Ishikawa (cell line): ENCODE measurements at regions not wholly inside any gene's neighbourhood (a gene's known extent, or its start where the extent isn't known, plus 50 kb on each side); places are given as distances from the start of the nearest gene placed in this dataset.

Experiments used
- CEBPB ChIP-seq: IDR thresholded peaks from 2 replicates; pipeline ENCODE4 v1.6.1; 2012
- FOXM1 ChIP-seq: IDR thresholded peaks from 2 replicates; pipeline ENCODE4 v1.6.1; 2012; ENCODE audit warnings: low read depth, borderline replicate concordance
- MAX ChIP-seq: IDR thresholded peaks from 2 replicates; pipeline ENCODE4 v1.6.1; 2012
- NFIC ChIP-seq: IDR thresholded peaks from 2 replicates; pipeline ENCODE4 v1.6.1; 2012
- RAD21 ChIP-seq: IDR thresholded peaks from 2 replicates; pipeline ENCODE4 v1.6.1; 2012; ENCODE audit warnings: low read depth
- TAF1 ChIP-seq: IDR thresholded peaks from 2 replicates; pipeline ENCODE4 v1.6.1; 2012; ENCODE audit warnings: low read depth, mild to moderate bottlenecking
- TCF12 ChIP-seq: IDR thresholded peaks from 2 replicates; pipeline ENCODE4 v1.6.1; 2012; ENCODE audit warnings: low read depth
- TEAD4 ChIP-seq: IDR thresholded peaks from 2 replicates; pipeline ENCODE4 v1.6.1; 2012

GRCh38 chr13:85719749-85720148, 79.5 kb downstream of the SLITRK6 start:
- TF ChIP-seq TEAD4 (no peak), FOXM1 (no peak), RAD21 (no peak), NFIC (no peak), MAX (no peak), TCF12 (no peak), TAF1 (no peak), CEBPB (no peak)
